Fibroblast of the aortic adventitia (primary cell): ENCODE measurements at regions not wholly inside any gene's neighbourhood (a gene's known extent, or its start where the extent isn't known, plus 50 kb on each side); places are given as distances from the start of the nearest gene placed in this dataset.

Experiments
- DNase-seq: peaks from one replicate; pipeline ENCODE4 v3.0.0-alpha.2; 2010; ENCODE audit warnings: low read depth
- H3K4me3 ChIP-seq: 2 replicates; pipeline ENCODE4 v1.5.1; 2011; ENCODE audit warnings: low read depth, mild to moderate bottlenecking, control low read depth, low read length, moderate library complexity
- CTCF ChIP-seq: IDR thresholded peaks from 2 replicates; pipeline ENCODE4 v1.5.1; 2011; ENCODE audit warnings: mild to moderate bottlenecking, low read length, control low read depth, inconsistent platforms; ENCODE audit not compliant: insufficient read depth

- no peak overlapping the region for H3K4me3 ChIP-seq
- TF ChIP-seq CTCF = no peak
- DNase-seq = no peak
Measured at GRCh38 chr12:13745111-13745860, 236.1 kb downstream of the GRIN2B start.

GRCh38 chr12:13744561-13744960 lies 236.8 kb downstream of the GRIN2B start:
- no peak for TF ChIP-seq CTCF
- no peak for DNase-seq
- no peak overlapping the region for H3K4me3 ChIP-seq

- TF ChIP-seq CTCF = no peak
- H3K4me3 ChIP-seq = no peak overlapping the region
- DNase-seq = no peak
Measured at GRCh38 chr12:13740149-13740545, 241.3 kb downstream of the GRIN2B start.

GRCh38 chr12:13735734-13736133 lies 245.7 kb downstream of the GRIN2B start:
- no peak overlapping the region for H3K4me3 ChIP-seq
- TF ChIP-seq CTCF = no peak
- no peak for DNase-seq

- no peak for DNase-seq
- TF ChIP-seq CTCF = no peak
- no peak overlapping the region for H3K4me3 ChIP-seq
Measured at GRCh38 chr12:13734584-13735152, 246.7 kb downstream of the GRIN2B start.

GRCh38 chr12:13727707-13728195 lies 253.7 kb downstream of the GRIN2B start:
- no peak for DNase-seq
- no peak for TF ChIP-seq CTCF
- H3K4me3 ChIP-seq = no peak overlapping the region
